Upper lobe of left lung (tissue), 4 donors: ENCODE measurements at regions not wholly inside any gene's neighbourhood (a gene's known extent, or its start where the extent isn't known, plus 50 kb on each side); places are given as distances from the start of the nearest gene placed in this dataset.

Source experiments
- CTCF ChIP-seq, 6 experiments: fragments of 450-650 bp in 4 of 6; fragments of 200-600 bp in 2 of 6; sonication (generic) in 2 of 6; IDR thresholded peaks; one replicate each; pipeline ENCODE4 v1.5.1; 2016 to 2019; ENCODE audit warnings: antibody characterized with exemption in 6 of 6
- EP300 ChIP-seq, 4 donors: sonication (generic); formaldehyde crosslinking; IDR thresholded peaks; one replicate each; pipeline ENCODE4 v1.5.1; 2017; ENCODE audit warnings: antibody characterized with exemption in 4 of 4, control low read depth in 2 of 4
- POLR2A ChIP-seq, 4 donors: fragments of 450-650 bp; IDR thresholded peaks; one replicate each; pipeline ENCODE4 v1.5.1; 2016 to 2017; ENCODE audit warnings: antibody characterized with exemption in 4 of 4, mild to moderate bottlenecking in 2 of 4
- POLR2AphosphoS5 ChIP-seq, 2 donors: sonication (generic); formaldehyde crosslinking; IDR thresholded peaks; one replicate each; pipeline ENCODE4 v1.5.1; 2017; ENCODE audit warnings: antibody characterized with exemption in 2 of 2

GRCh38 chr13:73972545-73972944 lies 161.7 kb downstream of the KLF12 start:
- TF ChIP-seq CTCF (IDR thresholded peaks at IDR 0.05) (no peak), EP300 (IDR thresholded peaks at IDR 0.05) (no peak), POLR2A (IDR thresholded peaks at IDR 0.05) (no peak), POLR2AphosphoS5 (IDR thresholded peaks at IDR 0.05) (no peak)
